NCI-H2196 treated with DMSO at 0.1 percent for 48 hours (cell line): ENCODE measurements at regions not wholly inside any gene's neighbourhood (a gene's known extent, or its start where the extent isn't known, plus 50 kb on each side); places are given as distances from the start of the nearest gene placed in this dataset.
"Not testable (repeated sequence)": the region's sequence is repeated elsewhere in the genome, so short reads cannot be mapped to it uniquely, and the experiment has no call there.

Experiments
- DNase-seq: peaks from one replicate; lab custom pipeline; 2025; ENCODE audit not compliant: unreplicated experiment; lab: John Stamatoyannopoulos, UW

DNA sequence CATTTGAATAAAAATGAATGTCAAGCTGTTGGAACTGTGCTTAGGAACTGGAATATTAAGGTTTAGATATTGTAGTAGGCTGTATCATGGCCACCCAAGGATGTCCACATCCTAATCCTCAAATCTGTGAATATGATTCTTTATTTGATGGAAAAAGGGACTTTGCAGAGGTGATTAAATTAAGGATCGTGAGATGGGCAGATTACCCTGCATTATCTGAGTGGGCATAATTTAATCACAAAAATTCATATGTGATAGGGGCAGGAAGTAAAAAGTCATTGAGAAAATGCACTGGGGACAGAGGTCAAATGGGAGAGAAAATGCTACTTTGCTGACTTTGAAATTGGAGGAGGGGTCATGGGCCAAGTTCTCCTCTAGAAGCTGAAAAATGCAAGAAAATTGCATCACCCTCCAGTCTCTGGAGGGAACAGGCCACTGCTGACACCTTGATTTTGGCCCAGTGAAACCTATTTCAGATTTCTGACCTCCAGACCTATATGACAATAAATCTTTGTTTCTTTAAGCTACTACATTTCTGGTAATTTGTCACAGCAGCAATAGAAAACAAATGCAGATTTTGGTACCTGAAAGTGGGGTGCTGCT lies 521.4 kb downstream of the PCDH7 start:
- no peak for DNase-seq

DNA sequence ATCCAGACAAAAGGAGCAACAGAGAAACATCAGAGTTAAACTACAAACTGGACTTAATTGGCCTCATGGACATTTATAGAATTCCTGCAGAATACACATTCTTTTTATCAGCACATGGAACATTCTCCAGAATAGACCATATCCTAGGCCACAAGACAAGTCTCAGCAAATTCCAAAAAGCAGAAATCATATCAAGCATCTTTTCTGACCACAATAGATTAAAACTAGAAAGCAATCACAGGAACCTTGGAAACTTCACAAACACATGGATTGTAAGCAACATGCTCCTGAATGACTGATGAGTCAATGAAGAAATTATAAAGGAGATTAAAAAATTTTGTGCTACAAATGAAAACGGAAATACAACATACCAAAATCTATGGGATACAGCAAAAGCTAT lies 526.7 kb downstream of the PCDH7 start:
- no peak for DNase-seq

DNA sequence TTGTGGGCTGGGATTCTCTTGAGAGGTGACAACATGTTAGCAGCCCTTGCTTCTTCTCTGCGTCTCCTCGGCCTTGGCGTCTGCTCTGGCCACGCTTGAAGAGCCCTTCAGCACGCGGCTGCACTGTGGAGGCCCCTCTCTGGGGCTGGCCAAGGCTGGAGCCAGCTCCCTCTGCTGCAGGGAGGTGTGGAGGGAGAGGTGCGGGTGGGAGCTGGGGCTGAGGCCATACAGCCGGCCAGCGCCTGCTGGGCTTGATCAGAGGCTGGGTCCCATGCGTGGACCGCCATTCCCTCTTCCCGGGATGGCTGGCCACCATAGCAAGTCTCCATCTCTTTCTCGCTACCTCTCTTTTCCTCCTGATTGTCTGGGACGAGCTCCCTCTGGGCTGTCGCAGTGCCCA lies 539.0 kb downstream of the PCDH7 start:
- DNase-seq, result no peak

DNA sequence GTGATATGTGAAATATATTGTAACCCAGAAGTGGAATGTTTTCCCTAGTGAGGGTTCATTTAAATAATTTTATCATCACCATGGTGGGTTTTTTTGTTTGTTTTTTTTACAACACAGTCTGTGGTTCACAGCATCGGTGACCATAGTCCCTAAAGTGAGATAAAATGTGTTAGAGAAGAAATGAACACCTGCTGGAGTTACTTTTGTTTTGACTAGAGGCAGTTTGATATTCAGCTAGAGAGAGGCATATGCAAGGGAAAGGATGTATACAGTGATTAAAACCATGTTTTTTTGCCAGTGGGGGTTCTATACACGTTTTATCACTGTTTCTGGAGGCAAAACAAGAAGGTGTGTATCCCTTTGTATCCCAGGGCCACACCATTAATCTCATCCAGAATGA lies 541.5 kb downstream of the PCDH7 start:
- no peak for DNase-seq

- DNase-seq, result not testable (repeated sequence)
Measured at GRCh38 chr4:31266094-31266493, 545.9 kb downstream of the PCDH7 start.

DNA sequence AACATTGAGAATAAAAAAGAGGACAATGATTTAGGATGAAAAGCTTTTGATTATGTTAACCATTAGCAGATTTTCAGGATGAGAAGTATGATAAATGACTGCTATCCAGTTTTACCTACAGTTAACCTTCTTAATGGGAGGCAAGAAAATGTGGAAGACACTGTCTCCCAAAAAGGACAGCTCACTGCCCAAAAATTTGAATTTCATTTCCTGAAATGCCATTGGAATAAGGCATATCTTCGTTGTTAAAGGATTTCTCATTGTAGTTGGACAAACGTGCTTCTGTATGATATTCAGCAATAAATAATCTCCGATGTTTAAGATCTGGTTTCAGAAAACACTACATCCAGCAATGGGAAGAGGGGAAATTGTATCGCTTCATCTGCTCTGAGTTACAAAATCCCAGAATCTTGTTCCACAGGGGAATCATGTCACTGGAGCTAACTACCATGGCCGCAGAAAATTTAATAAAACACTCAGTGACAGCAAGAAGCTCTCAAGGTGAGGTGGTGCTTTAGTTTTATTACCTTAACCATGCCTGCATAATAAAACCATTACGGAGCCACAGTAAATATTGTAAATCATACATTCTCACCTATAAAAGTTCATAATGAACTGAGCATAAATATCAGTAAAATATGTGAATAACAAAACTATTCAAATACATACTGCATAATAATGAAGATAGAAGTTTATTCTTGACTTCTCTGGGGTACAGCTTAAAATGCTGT lies 552.3 kb downstream of the PCDH7 start:
- no peak for DNase-seq

- DNase-seq, result peak; percentile 9
Measured at GRCh38 chr4:31275906-31276305, 555.7 kb downstream of the PCDH7 start.

DNA sequence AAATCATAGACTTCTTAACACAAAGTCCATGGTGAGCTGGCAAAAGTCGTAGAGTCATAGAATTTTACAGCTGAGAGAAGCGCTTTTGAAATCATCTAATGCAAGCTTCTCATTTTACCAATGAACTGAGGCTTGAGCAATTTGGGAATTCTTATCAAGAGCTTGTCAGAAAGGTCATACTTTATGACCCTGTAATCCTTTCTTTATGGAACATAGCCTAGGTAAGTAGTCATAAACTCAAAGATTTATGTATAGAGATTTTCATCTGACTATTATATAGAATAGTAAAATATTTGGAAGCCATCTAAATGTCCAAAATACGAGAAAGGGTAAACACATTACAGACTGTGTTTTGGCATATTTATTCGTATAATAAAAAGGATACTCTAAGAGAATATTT lies 563.5 kb downstream of the PCDH7 start:
- DNase-seq, result no peak

GRCh38 chr4:31290836-31291235 lies 570.7 kb downstream of the PCDH7 start:
- no peak for DNase-seq

DNA sequence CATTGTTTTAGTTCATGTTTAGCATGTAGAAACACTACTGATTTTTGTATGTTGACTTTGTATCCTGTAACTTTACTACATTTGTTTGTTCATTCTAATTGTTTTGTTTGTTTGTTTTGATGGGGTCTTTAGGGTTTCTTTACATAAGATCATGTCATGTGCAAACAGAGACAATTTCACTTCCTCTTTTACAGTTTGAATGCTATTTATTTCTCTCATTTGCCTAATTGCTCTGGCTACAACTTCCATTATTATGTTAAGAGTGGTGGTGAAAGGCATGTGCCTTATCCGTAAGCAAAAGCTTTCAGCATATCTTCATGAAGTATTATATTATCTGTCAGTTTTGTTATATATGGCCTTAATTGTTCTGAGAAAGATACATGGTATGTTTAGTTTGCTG lies 571.1 kb downstream of the PCDH7 start:
- no peak for DNase-seq

GRCh38 chr4:31294655-31295480 lies 574.7 kb downstream of the PCDH7 start:
- DNase-seq, result no peak

DNA sequence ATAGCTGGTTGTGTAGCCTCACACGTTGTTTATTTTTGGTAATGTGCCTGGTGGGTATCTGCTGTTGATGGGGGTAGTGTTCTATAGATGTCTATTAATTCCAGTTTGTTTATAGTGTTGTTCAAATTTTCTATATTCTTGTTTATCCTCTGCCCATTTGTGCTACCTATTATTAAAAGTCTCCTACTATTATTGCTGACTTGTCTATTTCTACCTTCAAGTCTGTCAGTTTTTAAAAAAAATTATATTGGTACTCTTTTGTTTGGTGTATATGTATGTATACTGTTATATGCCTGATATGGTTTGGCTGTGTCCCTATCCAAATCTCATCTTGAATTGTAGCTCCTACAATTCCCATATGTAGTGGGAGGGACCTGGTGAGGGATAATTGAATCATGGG lies 578.6 kb downstream of the PCDH7 start:
- DNase-seq, result no peak

DNA sequence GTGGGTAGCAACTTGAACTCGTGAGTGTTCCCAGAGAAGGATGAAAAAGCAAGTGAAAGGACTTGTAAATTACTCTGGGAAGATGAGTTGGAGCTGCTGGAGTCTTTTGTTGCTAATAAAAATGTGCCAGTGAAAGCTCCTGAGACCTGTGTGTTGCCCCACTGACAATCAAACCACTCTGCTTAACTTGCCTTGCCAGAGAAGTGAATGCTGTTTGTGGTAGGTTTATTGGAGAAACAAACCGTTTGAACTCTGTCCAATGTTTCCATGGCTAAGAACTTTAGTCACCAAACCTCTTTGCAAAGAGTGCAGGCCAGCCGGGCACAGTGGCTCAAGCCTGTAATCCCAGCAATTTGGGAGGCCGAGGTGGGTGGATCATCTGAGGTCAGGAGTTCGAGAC lies 586.9 kb downstream of the PCDH7 start:
- no peak for DNase-seq

- no peak for DNase-seq
Measured at GRCh38 chr4:31324814-31325213, 604.6 kb downstream of the PCDH7 start.

DNA sequence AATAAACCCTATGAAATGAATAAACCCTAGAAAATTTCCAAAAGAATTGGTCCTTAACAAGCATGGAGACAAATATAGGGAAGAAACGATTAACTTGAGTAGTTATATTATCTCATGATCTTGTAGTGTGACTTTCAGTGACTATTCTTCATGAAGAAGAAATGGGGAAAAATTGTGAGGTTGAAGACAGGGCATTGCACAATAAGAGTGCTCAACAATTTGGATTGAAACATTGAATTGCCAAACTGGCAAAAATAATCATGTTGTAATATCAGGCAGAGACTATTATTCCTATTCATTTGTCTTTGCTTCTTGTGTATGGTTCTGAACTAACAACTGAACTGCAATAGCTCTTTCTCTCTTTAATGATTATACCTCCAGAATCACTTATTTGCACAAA lies 605.1 kb downstream of the PCDH7 start:
- DNase-seq, result no peak

DNA sequence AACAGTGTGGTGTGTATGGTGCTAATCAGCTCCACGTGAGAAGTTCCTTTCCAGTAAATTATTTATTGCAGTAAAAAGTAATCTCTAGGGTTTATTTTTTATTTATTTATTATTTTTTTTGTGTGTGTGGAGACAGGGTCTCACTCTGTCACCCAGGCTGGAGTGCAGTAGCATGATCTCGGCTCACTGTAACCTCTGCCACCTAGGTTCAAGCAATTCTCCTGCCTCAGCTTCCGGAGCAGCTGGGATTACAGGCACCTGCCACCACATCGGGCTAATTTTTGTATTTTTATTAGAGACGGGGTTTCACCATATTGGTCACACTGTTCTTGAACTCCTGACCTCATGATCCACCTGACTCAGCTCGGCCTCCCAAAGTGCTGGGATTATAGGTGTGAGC lies 606.9 kb downstream of the PCDH7 start:
- DNase-seq, result no peak

GRCh38 chr4:31328932-31329331 lies 608.8 kb downstream of the PCDH7 start:
- no peak for DNase-seq

DNA sequence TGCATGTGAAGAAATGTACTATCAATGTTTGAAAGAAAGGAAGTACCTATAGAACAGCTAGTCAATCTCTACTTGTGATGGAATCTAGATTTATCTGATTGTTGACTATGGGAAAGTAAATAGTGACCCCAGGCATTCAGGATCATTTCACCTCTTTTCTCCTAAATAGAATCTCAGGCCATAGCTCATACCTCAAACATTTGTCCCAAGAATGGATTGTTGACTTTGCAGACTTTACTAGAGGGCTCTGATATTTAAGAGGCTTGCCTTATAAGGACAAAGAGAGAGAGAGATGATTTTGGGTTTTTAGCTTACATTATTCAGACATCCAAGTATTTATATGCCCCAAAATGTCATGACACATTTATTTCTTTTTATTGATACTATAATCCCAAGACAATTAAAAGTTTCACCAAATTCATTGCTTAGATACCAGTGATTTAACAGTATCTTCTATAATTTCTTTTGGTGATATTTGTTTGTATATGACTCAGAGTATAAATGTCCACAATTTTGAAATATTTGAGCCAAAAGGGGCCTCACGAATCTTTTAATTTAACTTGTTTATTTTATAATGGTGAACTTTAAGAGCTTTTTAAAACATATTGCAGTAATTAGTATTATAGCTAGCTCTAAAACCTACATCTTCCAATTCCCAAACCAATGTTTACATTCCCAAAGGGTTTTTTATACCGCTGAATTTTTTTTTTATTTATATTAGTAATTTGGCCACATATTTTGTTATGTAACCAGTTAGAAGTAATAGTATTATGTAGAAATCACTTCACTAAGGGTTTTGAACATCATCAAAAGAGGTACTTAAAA lies 614.1 kb downstream of the PCDH7 start:
- no peak for DNase-seq

DNA sequence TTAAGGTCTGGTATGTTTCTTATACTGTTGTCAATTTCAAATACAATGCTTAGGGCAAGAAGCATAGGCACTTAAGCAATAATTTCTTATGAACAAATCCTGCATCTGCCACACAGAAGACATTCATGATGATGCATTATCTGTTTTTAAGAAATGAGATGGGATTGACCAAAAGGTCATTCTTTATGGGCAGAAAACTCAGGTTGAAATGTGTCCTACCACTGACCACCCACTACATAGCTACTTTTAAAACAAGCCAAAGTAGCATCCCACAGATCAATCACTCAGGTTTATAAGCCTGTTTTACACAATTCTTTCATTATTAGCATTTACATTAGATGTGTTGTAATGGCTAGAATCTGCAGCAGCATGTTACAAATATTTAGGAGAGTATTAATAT lies 617.8 kb downstream of the PCDH7 start:
- DNase-seq, result no peak

DNA sequence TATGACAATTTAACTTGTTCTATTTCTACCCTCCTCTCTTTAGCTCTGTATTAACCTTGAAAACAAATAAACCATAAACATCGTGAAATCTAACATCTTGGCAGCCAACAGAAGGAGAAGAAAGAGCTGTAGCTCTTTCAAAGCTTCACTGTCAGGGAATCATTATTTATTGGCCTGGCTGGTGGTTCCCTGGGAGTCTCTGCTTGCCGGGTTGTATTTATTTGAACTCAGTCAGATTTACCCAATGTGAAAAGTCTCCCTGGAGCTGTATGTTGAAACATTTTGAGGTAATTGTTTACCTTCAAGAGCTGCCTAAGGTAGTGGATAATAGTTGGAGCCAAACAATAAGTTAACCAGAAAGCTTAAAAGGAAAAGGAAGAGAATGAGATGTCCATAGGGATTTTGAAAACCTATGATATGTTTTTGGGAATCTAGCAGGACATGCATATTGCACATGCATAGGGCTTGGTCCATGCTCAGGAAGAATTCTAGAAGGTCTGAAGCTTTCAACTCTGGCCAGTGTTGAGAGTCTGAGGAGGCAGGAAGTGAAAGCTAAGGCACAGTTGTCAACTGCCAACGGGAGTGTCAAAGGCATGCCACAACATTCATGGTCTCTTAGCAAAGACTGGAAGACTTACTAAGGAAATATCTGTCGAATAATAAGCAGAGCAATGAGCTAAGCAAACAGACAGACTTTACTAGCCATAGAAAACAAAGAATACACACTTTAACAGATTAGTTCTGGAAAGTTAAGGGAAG lies 621.6 kb downstream of the PCDH7 start:
- no peak for DNase-seq

DNA sequence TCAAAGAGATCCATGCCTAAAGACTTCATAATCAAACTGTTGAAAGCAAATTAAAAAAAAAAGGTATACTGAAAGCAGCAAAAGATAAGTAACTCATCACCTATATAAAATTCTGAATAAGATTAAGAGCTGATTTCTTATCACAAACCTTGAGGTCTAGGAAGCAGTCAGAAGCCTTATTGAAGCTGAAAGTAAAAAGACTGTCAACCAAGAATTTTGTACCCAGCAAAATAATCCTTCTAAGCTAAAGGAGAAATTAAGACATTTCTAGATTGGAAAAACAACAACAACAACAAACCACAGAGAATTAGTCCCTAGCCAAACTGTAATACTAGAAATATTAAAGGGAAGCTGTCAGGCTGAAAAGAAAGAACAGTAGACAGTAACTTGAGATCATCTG lies 622.9 kb downstream of the PCDH7 start:
- no peak for DNase-seq
